Tibial nerve (tissue), 4 donors: ENCODE measurements at regions not wholly inside any gene's neighbourhood (a gene's known extent, or its start where the extent isn't known, plus 50 kb on each side); places are given as distances from the start of the nearest gene placed in this dataset.

Experiments
- EP300 ChIP-seq, 2 donors: sonication (generic); formaldehyde crosslinking; IDR thresholded peaks; one replicate each; pipeline ENCODE4 v1.6.1; 2017; ENCODE audit warnings: antibody characterized with exemption in 2 of 2, mild to moderate bottlenecking in 1 of 2
- POLR2A ChIP-seq, 2 donors: fragments of 450-650 bp; IDR thresholded peaks; one replicate each; pipeline ENCODE4 v1.6.1; 2017; ENCODE audit warnings: antibody characterized with exemption in 2 of 2, mild to moderate bottlenecking in 2 of 2, moderate library complexity in 2 of 2
- TF ChIP-seq, protein P1 (sequence below), 5 experiments: fragments of 200-600 bp in 3 of 5; fragments of 450-650 bp in 2 of 5; sonication (generic) in 3 of 5; IDR thresholded peaks; one replicate each; pipeline ENCODE4 v1.5.1; 2016 to 2019; ENCODE audit warnings: antibody characterized with exemption in 5 of 5, mild to moderate bottlenecking in 3 of 5, moderate library complexity in 2 of 5

DNA sequence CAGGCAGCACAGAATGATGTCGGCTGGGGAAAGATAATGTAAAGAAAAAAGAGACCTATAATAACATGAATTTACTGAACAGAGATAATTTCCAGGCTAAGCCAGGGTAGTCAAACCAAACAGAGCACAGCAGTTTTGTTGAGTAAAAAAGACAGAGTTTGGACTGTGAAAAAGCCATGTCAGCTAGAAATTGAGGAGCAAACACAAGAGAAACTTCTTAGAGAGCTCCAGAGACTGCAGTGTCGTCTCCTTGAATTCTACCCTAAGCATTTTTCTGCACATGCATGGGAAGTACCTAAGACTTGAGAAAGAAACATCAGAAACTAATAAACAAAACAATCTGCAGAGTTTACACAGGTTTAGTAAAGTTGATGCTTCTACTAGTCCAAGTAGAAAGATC, 1098.8 kb upstream of the CDH8 start:
- TF ChIP-seq POLR2A (IDR thresholded peaks at IDR 0.05) (no peak), EP300 (IDR thresholded peaks at IDR 0.05) (no peak)
- TF ChIP-seq, protein P1, sequence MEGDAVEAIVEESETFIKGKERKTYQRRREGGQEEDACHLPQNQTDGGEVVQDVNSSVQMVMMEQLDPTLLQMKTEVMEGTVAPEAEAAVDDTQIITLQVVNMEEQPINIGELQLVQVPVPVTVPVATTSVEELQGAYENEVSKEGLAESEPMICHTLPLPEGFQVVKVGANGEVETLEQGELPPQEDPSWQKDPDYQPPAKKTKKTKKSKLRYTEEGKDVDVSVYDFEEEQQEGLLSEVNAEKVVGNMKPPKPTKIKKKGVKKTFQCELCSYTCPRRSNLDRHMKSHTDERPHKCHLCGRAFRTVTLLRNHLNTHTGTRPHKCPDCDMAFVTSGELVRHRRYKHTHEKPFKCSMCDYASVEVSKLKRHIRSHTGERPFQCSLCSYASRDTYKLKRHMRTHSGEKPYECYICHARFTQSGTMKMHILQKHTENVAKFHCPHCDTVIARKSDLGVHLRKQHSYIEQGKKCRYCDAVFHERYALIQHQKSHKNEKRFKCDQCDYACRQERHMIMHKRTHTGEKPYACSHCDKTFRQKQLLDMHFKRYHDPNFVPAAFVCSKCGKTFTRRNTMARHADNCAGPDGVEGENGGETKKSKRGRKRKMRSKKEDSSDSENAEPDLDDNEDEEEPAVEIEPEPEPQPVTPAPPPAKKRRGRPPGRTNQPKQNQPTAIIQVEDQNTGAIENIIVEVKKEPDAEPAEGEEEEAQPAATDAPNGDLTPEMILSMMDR (IDR thresholded peaks at IDR 0.05), result no peak
